ENCODE measurements at regions not wholly inside any gene's neighbourhood (a gene's known extent, or its start where the extent isn't known, plus 50 kb on each side); places are given as distances from the start of the nearest gene placed in this dataset.

DNA sequence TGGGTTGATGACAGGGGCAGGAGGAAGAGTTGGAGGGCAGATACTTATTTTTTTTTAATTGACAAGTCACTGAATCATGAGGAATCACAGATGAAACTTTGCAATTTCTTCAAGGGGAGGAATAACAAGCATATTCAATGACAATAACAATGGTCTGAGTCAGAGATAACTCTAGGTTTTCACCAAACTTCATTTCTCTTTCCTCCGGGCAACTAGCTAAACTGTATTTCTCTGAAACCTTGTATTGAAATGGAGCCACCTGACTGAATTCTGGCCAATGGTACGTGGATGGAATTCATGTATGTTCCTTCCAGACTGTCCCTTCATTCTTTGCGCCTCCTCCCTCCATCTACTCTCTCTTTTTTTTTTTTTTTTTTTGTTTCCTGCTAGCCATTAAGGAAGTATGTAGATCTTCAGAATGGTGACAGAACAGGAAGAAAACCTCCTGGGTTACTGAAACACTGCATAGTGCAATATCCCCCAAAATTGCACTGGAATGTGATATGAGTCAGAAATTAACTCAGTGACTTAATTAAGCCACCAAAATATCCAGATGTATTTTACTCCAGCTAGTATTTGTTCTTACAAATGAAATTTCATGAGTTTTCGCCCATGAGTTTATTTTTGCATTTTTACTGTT lies 495.4 kb downstream of the OTOL1 start:
- H3K4me1 ChIP-seq (ENCODE audit: control insufficient read depth, insufficient read depth, low read length): no peaks in the 10 kb centered on the region
- no peaks in the 10 kb centered on the region for H3K27me3 ChIP-seq (ENCODE audit: control insufficient read depth, insufficient read depth, low read length)
- no peaks in the 10 kb centered on the region for H3K9me3 ChIP-seq (ENCODE audit: control insufficient read depth, insufficient read depth, low read length)
- H3K27ac ChIP-seq (ENCODE audit: low read depth, low read length): no peak overlapping the region
- no peaks in the 10 kb centered on the region for H3K36me3 ChIP-seq (ENCODE audit: control insufficient read depth, insufficient read depth, low read length)
- H3K4me3 ChIP-seq (ENCODE audit: low read depth, low read length): no peak overlapping the region
- no peak overlapping the region for H3K9ac ChIP-seq (ENCODE audit: low read depth, low read length)

DNA sequence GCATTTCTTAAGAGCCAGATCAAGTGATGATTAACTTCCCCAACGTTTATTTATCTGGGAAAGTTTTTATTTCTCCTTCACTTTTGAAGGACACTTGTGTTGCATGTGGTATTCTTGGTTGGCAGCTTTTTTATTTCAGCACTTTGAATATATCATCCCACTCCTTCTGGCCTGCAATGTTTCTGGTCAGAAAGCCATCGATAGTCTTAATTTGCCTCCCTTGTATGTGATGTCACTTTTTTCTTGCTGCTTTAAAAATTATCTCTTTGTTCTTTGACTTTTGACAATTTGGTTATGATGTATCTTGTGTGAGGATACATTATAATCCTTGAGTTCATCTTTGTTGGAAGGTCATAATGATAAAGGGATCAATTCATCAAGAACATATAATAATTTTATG lies 503.2 kb downstream of the OTOL1 start:
- no peaks in the 10 kb centered on the region for H3K36me3 ChIP-seq (ENCODE audit: control insufficient read depth, insufficient read depth, low read length)
- H3K9me3 ChIP-seq (ENCODE audit: control insufficient read depth, insufficient read depth, low read length): peaks cover 17% of the 10 kb centered on the region
- H3K4me1 ChIP-seq (ENCODE audit: control insufficient read depth, insufficient read depth, low read length): no peaks in the 10 kb centered on the region
- no peak overlapping the region for H3K9ac ChIP-seq (ENCODE audit: low read depth, low read length)
- H3K4me3 ChIP-seq (ENCODE audit: low read depth, low read length): no peak overlapping the region
- no peaks in the 10 kb centered on the region for H3K27me3 ChIP-seq (ENCODE audit: control insufficient read depth, insufficient read depth, low read length)
- H3K27ac ChIP-seq (ENCODE audit: low read depth, low read length): no peak overlapping the region

DNA sequence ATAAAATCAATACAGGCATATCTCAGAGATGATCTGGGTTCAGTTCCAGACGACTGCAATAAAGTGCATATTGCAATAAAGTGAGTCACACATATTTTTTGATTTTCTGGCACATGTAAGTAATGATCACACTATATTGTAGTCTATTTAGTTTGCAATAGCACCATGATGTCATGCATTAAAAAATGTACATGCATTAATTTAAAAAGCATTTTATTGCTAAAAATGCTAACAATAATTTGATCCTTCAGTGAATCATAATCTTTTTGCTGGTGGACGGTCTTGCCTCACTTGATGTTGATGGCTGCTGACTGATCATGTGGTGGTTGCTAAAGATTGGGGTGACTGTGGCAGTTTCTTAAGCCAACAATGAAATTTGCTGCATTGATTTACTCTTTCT lies 511.1 kb downstream of the OTOL1 start:
- Histone ChIP-seq H3K27ac (ENCODE audit: low read depth, low read length) (no peak overlapping the region), H3K9me3 (ENCODE audit: control insufficient read depth, insufficient read depth, low read length) (no peaks in the 10 kb centered on the region), H3K27me3 (ENCODE audit: control insufficient read depth, insufficient read depth, low read length) (no peaks in the 10 kb centered on the region), H3K4me1 (ENCODE audit: control insufficient read depth, insufficient read depth, low read length) (no peaks in the 10 kb centered on the region), H3K36me3 (ENCODE audit: control insufficient read depth, insufficient read depth, low read length) (no peaks in the 10 kb centered on the region), H3K4me3 (ENCODE audit: low read depth, low read length) (no peak overlapping the region), H3K9ac (ENCODE audit: low read depth, low read length) (no peak overlapping the region)

DNA sequence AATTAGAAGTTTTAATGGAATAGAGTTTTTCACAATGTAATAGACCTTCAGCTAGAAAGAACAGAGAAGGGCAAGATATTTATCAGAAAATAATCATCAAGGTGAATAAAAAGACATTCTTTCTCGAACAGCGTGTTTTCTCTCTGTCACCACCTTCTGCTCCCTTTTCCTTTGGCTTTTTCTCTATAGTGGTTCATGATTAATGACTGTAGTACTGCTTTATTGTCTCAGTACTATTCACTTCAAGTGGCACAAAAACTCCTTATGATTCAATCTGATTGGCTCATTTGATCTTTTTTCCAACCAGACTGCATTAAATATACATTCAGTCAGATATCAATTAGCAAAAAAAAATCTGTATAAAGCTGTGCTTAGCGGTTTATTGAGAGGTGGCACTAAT lies 516.0 kb downstream of the OTOL1 start:
- Histone ChIP-seq H3K4me3 (ENCODE audit: low read depth, low read length) (no peak overlapping the region), H3K27ac (ENCODE audit: low read depth, low read length) (no peak overlapping the region), H3K4me1 (ENCODE audit: control insufficient read depth, insufficient read depth, low read length) (peaks cover 4% of the 10 kb centered on the region; the same call in 1 of the 2 replicates), H3K27me3 (ENCODE audit: control insufficient read depth, insufficient read depth, low read length) (no peaks in the 10 kb centered on the region), H3K9me3 (ENCODE audit: control insufficient read depth, insufficient read depth, low read length) (no peaks in the 10 kb centered on the region), H3K36me3 (ENCODE audit: control insufficient read depth, insufficient read depth, low read length) (no peaks in the 10 kb centered on the region), H3K9ac (ENCODE audit: low read depth, low read length) (no peak overlapping the region)

DNA sequence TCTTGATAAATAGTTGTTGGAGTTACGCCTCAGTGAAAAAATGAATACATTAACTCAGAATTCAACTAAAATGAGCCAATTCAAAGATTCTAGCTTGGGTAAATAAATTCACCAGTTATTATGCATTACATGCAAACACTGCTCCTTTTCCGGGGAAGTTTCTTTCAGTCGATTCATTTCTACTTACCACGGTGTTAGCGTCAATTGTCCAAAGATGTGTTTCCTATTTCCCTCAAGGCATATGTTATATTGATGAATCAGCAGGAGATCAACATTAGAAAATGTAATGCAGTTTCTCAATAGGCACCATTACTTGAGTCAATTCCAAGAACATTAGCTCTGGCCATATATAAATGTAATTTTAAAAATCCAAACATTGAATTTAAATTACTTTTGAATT lies 517.7 kb downstream of the OTOL1 start:
- Histone ChIP-seq H3K9ac (ENCODE audit: low read depth, low read length) (no peak overlapping the region), H3K9me3 (ENCODE audit: control insufficient read depth, insufficient read depth, low read length) (no peaks in the 10 kb centered on the region), H3K27me3 (ENCODE audit: control insufficient read depth, insufficient read depth, low read length) (no peaks in the 10 kb centered on the region), H3K27ac (ENCODE audit: low read depth, low read length) (no peak overlapping the region), H3K36me3 (ENCODE audit: control insufficient read depth, insufficient read depth, low read length) (no peaks in the 10 kb centered on the region), H3K4me1 (ENCODE audit: control insufficient read depth, insufficient read depth, low read length) (peaks cover 4% of the 10 kb centered on the region; the same call in 1 of the 2 replicates), H3K4me3 (ENCODE audit: low read depth, low read length) (no peak overlapping the region)

DNA sequence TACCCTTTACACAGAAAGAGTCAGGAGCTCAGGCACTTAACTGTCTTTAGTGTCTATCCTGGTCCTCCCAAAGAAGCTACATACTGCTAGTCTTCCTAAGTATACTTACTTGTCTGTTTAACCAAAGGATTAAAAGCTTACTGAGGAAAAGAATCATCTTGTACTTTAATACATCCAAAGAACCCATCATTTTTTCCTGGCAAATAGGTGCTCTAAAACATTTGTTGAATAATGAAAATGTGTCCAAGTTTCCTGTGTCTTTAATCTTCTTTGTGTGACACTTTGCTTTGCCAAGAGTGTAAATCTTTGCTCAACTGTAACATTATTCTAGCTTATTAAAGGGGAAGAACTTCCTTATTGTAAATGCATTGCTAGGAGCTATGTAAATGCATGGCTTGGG lies 519.2 kb downstream of the OTOL1 start:
- Histone ChIP-seq H3K4me1 (ENCODE audit: control insufficient read depth, insufficient read depth, low read length) (peaks cover 4% of the 10 kb centered on the region; the same call in 1 of the 2 replicates), H3K27ac (ENCODE audit: low read depth, low read length) (no peak overlapping the region), H3K9me3 (ENCODE audit: control insufficient read depth, insufficient read depth, low read length) (no peaks in the 10 kb centered on the region), H3K4me3 (ENCODE audit: low read depth, low read length) (no peak overlapping the region), H3K9ac (ENCODE audit: low read depth, low read length) (no peak overlapping the region), H3K36me3 (ENCODE audit: control insufficient read depth, insufficient read depth, low read length) (no peaks in the 10 kb centered on the region), H3K27me3 (ENCODE audit: control insufficient read depth, insufficient read depth, low read length) (no peaks in the 10 kb centered on the region)

DNA sequence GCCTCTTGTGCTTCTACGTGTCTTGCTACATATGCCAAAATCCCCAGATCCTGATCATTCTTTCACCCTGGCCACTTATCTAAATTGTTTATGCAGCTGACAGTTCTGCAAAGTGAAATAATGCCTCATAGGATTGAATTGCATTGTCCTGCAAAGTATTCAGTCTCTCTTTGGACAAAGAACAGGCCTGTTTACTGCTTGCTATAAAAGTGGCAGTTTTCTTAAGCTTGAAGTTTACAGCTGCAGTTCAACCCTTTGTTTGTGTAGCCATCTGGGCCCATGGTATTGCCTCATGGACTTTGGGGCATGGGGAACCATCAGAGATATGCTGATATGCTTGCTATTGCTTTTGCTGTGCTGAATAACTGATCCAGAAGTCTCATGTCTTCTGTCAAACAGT lies 523.2 kb downstream of the OTOL1 start:
- H3K27me3 ChIP-seq (ENCODE audit: control insufficient read depth, insufficient read depth, low read length): no peaks in the 10 kb centered on the region
- no peaks in the 10 kb centered on the region for H3K36me3 ChIP-seq (ENCODE audit: control insufficient read depth, insufficient read depth, low read length)
- no peak overlapping the region for H3K27ac ChIP-seq (ENCODE audit: low read depth, low read length)
- no peak overlapping the region for H3K4me3 ChIP-seq (ENCODE audit: low read depth, low read length)
- H3K9ac ChIP-seq (ENCODE audit: low read depth, low read length): no peak overlapping the region
- peaks cover 4% of the 10 kb centered on the region; the same call in 1 of the 2 replicates for H3K4me1 ChIP-seq (ENCODE audit: control insufficient read depth, insufficient read depth, low read length)
- no peaks in the 10 kb centered on the region for H3K9me3 ChIP-seq (ENCODE audit: control insufficient read depth, insufficient read depth, low read length)

DNA sequence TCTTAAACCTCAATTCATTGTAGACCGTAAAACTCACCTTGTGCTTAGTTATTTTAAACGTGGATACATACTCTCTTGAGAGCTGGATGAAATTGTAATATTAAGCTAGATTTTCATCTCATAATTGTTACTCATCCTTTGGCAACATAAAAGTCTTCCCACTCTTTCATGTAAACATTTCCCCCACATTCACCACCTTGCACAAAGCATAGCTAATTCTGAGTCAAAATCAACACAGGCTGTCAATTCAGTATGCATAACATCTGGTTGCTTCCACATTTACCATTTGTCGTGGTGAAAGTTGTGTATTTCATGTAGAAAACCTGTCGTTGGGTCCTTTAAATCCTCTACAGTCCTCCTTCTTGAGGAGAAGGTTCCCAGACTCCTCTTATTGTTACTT lies 524.6 kb downstream of the OTOL1 start:
- Histone ChIP-seq H3K4me3 (ENCODE audit: low read depth, low read length) (no peak overlapping the region), H3K27ac (ENCODE audit: low read depth, low read length) (no peak overlapping the region), H3K27me3 (ENCODE audit: control insufficient read depth, insufficient read depth, low read length) (no peaks in the 10 kb centered on the region), H3K9me3 (ENCODE audit: control insufficient read depth, insufficient read depth, low read length) (no peaks in the 10 kb centered on the region), H3K4me1 (ENCODE audit: control insufficient read depth, insufficient read depth, low read length) (no peaks in the 10 kb centered on the region), H3K36me3 (ENCODE audit: control insufficient read depth, insufficient read depth, low read length) (no peaks in the 10 kb centered on the region), H3K9ac (ENCODE audit: low read depth, low read length) (no peak overlapping the region)

DNA sequence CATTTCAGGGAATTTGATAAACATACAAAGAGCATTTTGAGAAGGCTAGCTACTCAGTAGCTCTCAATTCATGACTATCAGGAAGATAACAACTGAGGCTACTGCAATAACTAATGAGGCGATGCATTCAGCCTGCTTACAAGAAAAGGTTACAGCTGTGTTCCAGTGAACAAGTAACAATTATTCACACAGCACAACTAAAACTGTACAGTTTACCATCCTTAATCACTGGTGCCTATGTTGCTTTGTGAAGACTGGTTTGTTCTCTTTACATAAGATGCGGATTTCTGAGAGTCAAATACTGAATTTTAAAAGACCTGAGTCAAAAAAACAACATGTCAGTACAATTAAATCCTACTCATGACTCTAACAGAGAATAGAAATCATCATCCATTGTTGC lies 526.3 kb downstream of the OTOL1 start:
- no peak overlapping the region for H3K4me3 ChIP-seq (ENCODE audit: low read depth, low read length)
- H3K9ac ChIP-seq (ENCODE audit: low read depth, low read length): no peak overlapping the region
- H3K4me1 ChIP-seq (ENCODE audit: control insufficient read depth, insufficient read depth, low read length): no peaks in the 10 kb centered on the region
- H3K27me3 ChIP-seq (ENCODE audit: control insufficient read depth, insufficient read depth, low read length): no peaks in the 10 kb centered on the region
- no peak overlapping the region for H3K27ac ChIP-seq (ENCODE audit: low read depth, low read length)
- no peaks in the 10 kb centered on the region for H3K9me3 ChIP-seq (ENCODE audit: control insufficient read depth, insufficient read depth, low read length)
- no peaks in the 10 kb centered on the region for H3K36me3 ChIP-seq (ENCODE audit: control insufficient read depth, insufficient read depth, low read length)

DNA sequence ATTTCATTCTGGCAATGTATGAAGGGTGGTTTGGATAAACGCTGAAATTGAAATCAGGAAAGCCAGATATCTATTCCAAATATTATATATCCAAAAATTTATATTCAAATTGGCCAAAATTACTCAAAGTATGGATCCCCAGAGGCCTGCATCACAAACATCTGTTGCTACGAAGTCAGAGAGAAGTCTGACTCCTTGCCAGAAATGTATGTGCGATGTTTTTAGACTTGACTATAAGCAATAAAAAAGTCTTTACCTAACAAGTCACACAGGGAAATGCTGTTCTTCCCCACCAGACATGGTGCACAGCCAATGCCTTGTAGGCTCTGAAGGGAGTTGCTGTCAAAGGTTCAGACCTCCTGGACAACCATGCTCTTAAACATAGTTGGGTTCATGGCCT lies 533.1 kb downstream of the OTOL1 start:
- no peak overlapping the region for H3K9ac ChIP-seq (ENCODE audit: low read depth, low read length)
- H3K27me3 ChIP-seq (ENCODE audit: control insufficient read depth, insufficient read depth, low read length): no peaks in the 10 kb centered on the region
- no peak overlapping the region for H3K4me3 ChIP-seq (ENCODE audit: low read depth, low read length)
- H3K4me1 ChIP-seq (ENCODE audit: control insufficient read depth, insufficient read depth, low read length): no peaks in the 10 kb centered on the region
- H3K27ac ChIP-seq (ENCODE audit: low read depth, low read length): no peak overlapping the region
- H3K9me3 ChIP-seq (ENCODE audit: control insufficient read depth, insufficient read depth, low read length): no peaks in the 10 kb centered on the region
- no peaks in the 10 kb centered on the region for H3K36me3 ChIP-seq (ENCODE audit: control insufficient read depth, insufficient read depth, low read length)

DNA sequence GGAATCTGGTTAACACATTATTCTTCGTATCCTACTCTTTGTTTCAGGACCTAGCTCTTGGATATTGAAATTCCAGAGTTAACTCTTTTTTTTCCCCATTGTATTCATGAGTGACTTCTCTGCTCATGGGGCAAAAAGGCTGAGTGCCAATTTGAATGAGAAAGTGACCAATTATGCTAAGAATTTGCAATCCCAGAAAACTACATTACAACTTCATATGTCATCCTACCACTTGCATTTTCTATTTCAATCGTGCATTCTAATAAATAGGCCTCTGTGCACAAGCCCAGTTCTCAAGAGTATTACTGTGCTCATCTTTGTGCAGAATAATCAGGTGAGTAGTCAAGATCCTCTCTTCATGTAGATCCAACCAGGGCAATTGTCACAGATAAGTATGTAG lies 537.8 kb downstream of the OTOL1 start:
- no peak overlapping the region for H3K4me3 ChIP-seq (ENCODE audit: low read depth, low read length)
- H3K4me1 ChIP-seq (ENCODE audit: control insufficient read depth, insufficient read depth, low read length): no peaks in the 10 kb centered on the region
- no peaks in the 10 kb centered on the region for H3K9me3 ChIP-seq (ENCODE audit: control insufficient read depth, insufficient read depth, low read length)
- no peaks in the 10 kb centered on the region for H3K27me3 ChIP-seq (ENCODE audit: control insufficient read depth, insufficient read depth, low read length)
- H3K36me3 ChIP-seq (ENCODE audit: control insufficient read depth, insufficient read depth, low read length): no peaks in the 10 kb centered on the region
- H3K27ac ChIP-seq (ENCODE audit: low read depth, low read length): no peak overlapping the region
- H3K9ac ChIP-seq (ENCODE audit: low read depth, low read length): no peak overlapping the region
